ENCODE measurements at regions not wholly inside any gene's neighbourhood (a gene's known extent, or its start where the extent isn't known, plus 50 kb on each side); places are given as distances from the start of the nearest gene placed in this dataset.

DNA sequence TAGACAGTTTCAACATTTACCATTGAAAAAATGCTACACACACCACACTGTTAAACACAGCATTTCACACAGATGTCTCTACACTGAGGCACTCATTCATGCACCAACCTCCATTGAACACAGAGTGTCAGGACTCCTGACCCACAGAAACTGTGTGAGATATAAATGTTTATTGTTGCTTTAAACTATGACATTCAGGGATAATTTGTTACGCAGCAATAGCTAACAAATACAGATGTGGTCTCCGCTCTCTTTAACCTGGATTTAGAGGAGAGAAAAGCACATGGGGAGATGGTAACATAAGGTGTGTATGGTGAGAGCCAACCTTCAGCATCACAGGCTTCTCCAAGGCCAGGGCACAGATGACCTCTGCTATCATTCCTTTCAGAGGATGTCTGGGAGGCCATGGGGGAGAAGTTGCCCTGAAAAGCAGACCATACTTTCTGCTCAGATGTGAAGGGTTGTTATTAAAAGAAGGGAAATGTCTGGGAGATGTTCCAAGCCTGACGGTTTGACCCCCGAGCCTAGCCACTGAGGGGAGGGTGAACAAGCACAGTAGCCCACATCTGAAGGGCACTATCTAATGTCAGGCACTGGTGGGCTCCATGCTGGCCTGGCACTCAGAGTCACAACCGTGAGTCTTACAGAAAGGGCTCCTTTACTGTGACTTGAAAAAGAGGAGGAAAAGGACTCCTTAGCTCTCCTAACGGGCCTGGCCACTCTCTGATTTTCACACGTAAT is 284.5 kb upstream of the TLE3 start:
- H3K4me3 ChIP-seq (ENCODE audit: low read depth, low read length) = no peak overlapping the region
- no peak for TF ChIP-seq CTCF (IDR thresholded peaks at IDR 0.05; ENCODE audit: borderline replicate concordance, insufficient read depth, low read depth, low read length)

DNA sequence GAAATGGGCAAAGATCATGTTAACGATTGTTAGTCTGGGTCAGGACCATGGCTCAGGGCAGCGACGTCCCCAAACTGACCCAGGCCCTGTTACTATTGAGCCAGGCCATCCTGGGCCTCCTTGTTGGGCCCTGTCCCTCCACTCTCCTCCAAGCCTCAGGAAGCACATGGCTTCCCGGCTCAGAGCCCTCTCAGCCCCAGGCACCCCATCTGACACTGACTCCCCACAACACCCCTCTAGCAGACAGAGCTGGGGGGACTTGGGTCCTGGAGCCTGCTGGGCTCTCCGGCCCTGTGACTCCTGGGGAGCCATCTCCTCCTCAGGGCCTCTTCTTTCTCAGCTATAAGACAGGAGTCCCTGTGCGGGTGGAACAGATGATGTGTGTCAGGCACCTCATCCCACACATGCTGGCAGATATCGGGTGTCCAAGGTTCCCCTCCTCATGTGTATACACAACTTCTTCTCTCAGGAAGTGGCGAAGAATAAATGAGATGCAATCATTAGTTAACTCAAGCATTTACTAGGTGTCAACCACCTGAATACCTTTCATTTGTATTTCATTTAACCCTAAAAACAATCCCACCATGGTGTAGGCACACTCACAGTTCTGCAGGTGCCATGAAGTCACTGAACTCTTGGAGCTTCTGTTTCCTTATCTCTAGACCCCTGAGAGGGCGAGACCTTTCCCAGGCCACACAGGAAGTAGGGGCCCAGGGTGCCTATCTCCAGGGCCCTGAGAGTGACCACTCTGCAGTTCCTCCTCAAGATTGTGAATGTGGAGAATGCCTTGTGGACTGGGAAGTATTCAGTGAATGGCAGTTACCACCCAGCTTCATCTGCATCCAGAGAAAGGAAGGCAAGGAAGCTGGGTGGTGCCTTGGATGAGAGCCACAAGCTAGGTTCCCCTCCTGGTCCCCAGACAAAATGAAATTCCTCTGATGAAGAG is 282.5 kb upstream of the TLE3 start:
- no peak overlapping the region for H3K4me3 ChIP-seq (ENCODE audit: low read depth, low read length)
- TF ChIP-seq CTCF (IDR thresholded peaks at IDR 0.05; ENCODE audit: borderline replicate concordance, insufficient read depth, low read depth, low read length) = no peak

- TF ChIP-seq CTCF (IDR thresholded peaks at IDR 0.05; ENCODE audit: borderline replicate concordance, insufficient read depth, low read depth, low read length) = no peak
- H3K4me3 ChIP-seq (ENCODE audit: low read depth, low read length) = no peak overlapping the region
Observed at GRCh38 chr15:70379134-70379533, 281.4 kb upstream of the TLE3 start.

GRCh38 chr15:70378126-70379031 is 280.7 kb upstream of the TLE3 start:
- no peak for TF ChIP-seq CTCF (IDR thresholded peaks at IDR 0.05; ENCODE audit: borderline replicate concordance, insufficient read depth, low read depth, low read length)

GRCh38 chr15:70376929-70377691 is 279.4 kb upstream of the TLE3 start:
- TF ChIP-seq CTCF (IDR thresholded peaks at IDR 0.05; ENCODE audit: borderline replicate concordance, insufficient read depth, low read depth, low read length) = no peak
- H3K4me3 ChIP-seq (ENCODE audit: low read depth, low read length) = no peak overlapping the region

More at GRCh38 chr15:70378126-70379031, 280.7 kb upstream of the TLE3 start:
- H3K4me3 ChIP-seq (ENCODE audit: low read depth, low read length) = no peak overlapping the region

Data from GM12875 (cell line).